ENCODE measurements at regions not wholly inside any gene's neighbourhood (a gene's known extent, or its start where the extent isn't known, plus 50 kb on each side); places are given as distances from the start of the nearest gene placed in this dataset.

- Histone ChIP-seq H3K9me3 (ENCODE audit: control insufficient read depth, insufficient read depth, low read length) (no peaks in the 10 kb centered on the region), H3K23ac (ENCODE audit: low read depth, low read length) (no peak overlapping the region), H3K9me1 (ENCODE audit: insufficient read depth, low read length) (no peaks in the 10 kb centered on the region), H4K5ac (ENCODE audit: low read depth, low read length) (no peak overlapping the region), H3K9ac (ENCODE audit: low read depth, low read length) (no peak overlapping the region), H3K4me2 (ENCODE audit: low read depth, low read length) (no peak overlapping the region), H4K20me1 (ENCODE audit: insufficient read depth, low read length) (no peaks in the 10 kb centered on the region), H3K4me3 (ENCODE audit: insufficient read depth, low read depth, low read length) (no peak overlapping the region), H3K4ac (ENCODE audit: low read depth, low read length) (no peak overlapping the region), H4K91ac (ENCODE audit: insufficient read depth, low read depth, low read length) (no peak overlapping the region), H2AFZ (replicated peaks; ENCODE audit: low read length, poor library complexity) (no peak overlapping the region), H3K14ac (replicated peaks; ENCODE audit: low read depth, low read length) (no peak overlapping the region), H3K27ac (ENCODE audit: insufficient read depth, low read length) (no peak overlapping the region), H2BK5ac (ENCODE audit: low read depth, low read length, poor library complexity, severe bottlenecking) (no peak overlapping the region), H3K79me1 (ENCODE audit: low read depth in 1 of 2, low read length in 2 of 2) (no peaks in the 10 kb centered on the region), H3K56ac (ENCODE audit: extremely low read depth, insufficient read depth, low read length) (no peak overlapping the region), H2AK5ac (ENCODE audit: low read depth, low read length) (no peak overlapping the region), H2AK9ac (replicated peaks; ENCODE audit: low read depth, low read length, poor library complexity) (no peak overlapping the region), H3K36me3 (ENCODE audit: control insufficient read depth, insufficient read depth, low read length) (no peaks in the 10 kb centered on the region), H2BK15ac (ENCODE audit: low read depth, low read length) (no peak overlapping the region), H3K27me3 (ENCODE audit: control insufficient read depth, insufficient read depth, low read length) (no peaks in the 10 kb centered on the region), H3K4me1 (ENCODE audit: control insufficient read depth, insufficient read depth, low read length) (no peaks in the 10 kb centered on the region), H2BK120ac (ENCODE audit: low read depth, low read length) (no peak overlapping the region), H2BK20ac (ENCODE audit: low read depth, low read length) (no peak overlapping the region), H4K8ac (ENCODE audit: low read depth in 2 of 2, low read length in 2 of 2) (no peak overlapping the region), H3K18ac (ENCODE audit: low read depth, low read length) (no peak overlapping the region)
- POLR2A ChIA-PET (ENCODE audit: unreplicated experiment) = no interaction called here
- in situ Hi-C loops (cut with MboI; ENCODE audit: low sequenced_read_pairs) (no loop called here), intact Hi-C loops (cut with micrococcal nuclease) (no loop called here), dilution Hi-C loops (cut with HindIII; ENCODE audit: low sequenced_read_pairs, unreplicated experiment) (no loop called here)
- BruUV-seq (replicated peaks) = no TSS peak
- ATAC-seq (ENCODE audit: low read depth) = no peak
- CTCF ChIA-PET = interaction anchor here (0.7 to 1.0 kb wide), 2 partner anchors 9 to 14 kb away, joined by 3 to 4 read pairs; no protein-coding TSS in a partner anchor
- no peak for DNase-seq
- TF ChIP-seq SMC3 (IDR thresholded peaks at IDR 0.05; ENCODE audit: low read depth, low read length) = no peak
- no peak for TF ChIP-seq USF2 (IDR thresholded peaks at IDR 0.05; ENCODE audit: low read depth, low read length)
- TF ChIP-seq, protein P1, sequence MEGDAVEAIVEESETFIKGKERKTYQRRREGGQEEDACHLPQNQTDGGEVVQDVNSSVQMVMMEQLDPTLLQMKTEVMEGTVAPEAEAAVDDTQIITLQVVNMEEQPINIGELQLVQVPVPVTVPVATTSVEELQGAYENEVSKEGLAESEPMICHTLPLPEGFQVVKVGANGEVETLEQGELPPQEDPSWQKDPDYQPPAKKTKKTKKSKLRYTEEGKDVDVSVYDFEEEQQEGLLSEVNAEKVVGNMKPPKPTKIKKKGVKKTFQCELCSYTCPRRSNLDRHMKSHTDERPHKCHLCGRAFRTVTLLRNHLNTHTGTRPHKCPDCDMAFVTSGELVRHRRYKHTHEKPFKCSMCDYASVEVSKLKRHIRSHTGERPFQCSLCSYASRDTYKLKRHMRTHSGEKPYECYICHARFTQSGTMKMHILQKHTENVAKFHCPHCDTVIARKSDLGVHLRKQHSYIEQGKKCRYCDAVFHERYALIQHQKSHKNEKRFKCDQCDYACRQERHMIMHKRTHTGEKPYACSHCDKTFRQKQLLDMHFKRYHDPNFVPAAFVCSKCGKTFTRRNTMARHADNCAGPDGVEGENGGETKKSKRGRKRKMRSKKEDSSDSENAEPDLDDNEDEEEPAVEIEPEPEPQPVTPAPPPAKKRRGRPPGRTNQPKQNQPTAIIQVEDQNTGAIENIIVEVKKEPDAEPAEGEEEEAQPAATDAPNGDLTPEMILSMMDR (conservative IDR thresholded peaks at IDR 0.05; ENCODE audit: low read depth, low read length) = no peak
- TF ChIP-seq MXI1 (IDR thresholded peaks at IDR 0.05; ENCODE audit: borderline replicate concordance, low read depth, low read length) = no peak
- TF ChIP-seq, protein P2, sequence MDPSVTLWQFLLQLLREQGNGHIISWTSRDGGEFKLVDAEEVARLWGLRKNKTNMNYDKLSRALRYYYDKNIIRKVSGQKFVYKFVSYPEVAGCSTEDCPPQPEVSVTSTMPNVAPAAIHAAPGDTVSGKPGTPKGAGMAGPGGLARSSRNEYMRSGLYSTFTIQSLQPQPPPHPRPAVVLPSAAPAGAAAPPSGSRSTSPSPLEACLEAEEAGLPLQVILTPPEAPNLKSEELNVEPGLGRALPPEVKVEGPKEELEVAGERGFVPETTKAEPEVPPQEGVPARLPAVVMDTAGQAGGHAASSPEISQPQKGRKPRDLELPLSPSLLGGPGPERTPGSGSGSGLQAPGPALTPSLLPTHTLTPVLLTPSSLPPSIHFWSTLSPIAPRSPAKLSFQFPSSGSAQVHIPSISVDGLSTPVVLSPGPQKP (IDR thresholded peaks at IDR 0.05; ENCODE audit: borderline replicate concordance, low read depth, low read length) = no peak
- no peak for TF ChIP-seq CEBPB (IDR thresholded peaks at IDR 0.05; ENCODE audit: low read depth, low read length)
- TF ChIP-seq FOS (IDR thresholded peaks at IDR 0.05; ENCODE audit: low read depth, low read length) = no peak
- WGBS, 2 experiments (ENCODE audit: extremely low coverage in 2 of 2, insufficient read length in 1 of 2) = no CpG with 5 or more reads among the region's 5 CpGs
Measured at GRCh38 chr2:18404708-18405107, 155.7 kb downstream of the RDH14 start.

All from IMR-90 (cell line).